ENCODE measurements at regions not wholly inside any gene's neighbourhood (a gene's known extent, or its start where the extent isn't known, plus 50 kb on each side); places are given as distances from the start of the nearest gene placed in this dataset.

- TF ChIP-seq EZH2 (IDR thresholded peaks at IDR 0.05; ENCODE audit: insufficient read depth, poor library complexity, severe bottlenecking) (no peak), EZH2phosphoT487 (IDR thresholded peaks at IDR 0.05; ENCODE audit: insufficient read depth, low read depth) (no peak)
Observed at GRCh38 chr12:127670796-127671195, 596.2 kb upstream of the TMEM132C start.

Measured in GM23248 (cell line).